ENCODE measurements at regions not wholly inside any gene's neighbourhood (a gene's known extent, or its start where the extent isn't known, plus 50 kb on each side); places are given as distances from the start of the nearest gene placed in this dataset.

DNA sequence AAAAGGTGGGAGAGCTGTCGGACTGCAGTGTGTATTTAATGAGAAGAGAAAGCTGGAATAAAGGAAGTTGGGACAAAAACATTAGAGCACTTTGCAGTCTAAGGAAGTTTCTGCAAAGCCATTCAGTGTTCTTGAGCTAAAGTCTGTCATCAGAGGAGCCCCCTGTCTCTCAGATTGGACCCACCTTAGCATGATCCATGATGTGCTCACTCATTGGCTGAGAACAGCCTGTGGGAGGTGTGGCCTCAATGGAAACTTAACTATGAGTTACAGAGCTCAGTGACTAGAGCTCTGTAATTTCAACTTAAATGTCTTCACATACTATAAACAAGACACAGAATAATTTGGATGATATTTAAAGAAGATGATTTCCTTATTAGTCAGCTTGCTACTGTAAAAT lies 437.0 kb downstream of the BTBD3 start:
- ChIA-PET CTCF (no interaction called here), POLR2A (ENCODE audit: unreplicated experiment) (no interaction called here)

DNA sequence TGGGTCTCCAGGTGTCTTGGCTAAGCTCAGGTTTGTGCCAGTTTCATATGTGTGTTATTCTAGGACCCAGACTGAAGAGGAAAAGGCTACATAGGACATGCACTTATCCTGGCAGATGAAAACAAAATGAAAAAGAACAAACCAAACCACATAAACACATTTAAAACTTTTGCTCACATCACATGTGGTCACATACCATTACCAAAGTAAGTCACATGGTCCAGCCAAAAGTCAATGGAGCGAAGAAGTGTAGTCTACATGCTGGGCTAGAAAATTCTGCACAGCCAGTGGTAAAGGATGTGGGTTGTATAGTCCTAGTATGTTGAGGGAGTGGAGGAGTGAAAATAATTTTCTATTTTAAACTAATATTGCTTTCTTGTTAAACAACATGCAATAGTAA lies 437.5 kb downstream of the BTBD3 start:
- Histone ChIP-seq H3K27me3 (ENCODE audit: low read length) (no peaks in the 10 kb centered on the region), H3K4me3 (ENCODE audit: low read length) (no peak overlapping the region), H3K9ac (ENCODE audit: low read length) (no peak overlapping the region), H3K9me3 (ENCODE audit: low read length) (no peaks in the 10 kb centered on the region), H4K20me1 (ENCODE audit: low read length) (no peaks in the 10 kb centered on the region), H3K9me2 (replicated peaks; ENCODE audit: low read length) (no peaks in the 10 kb centered on the region), H3K4me1 (ENCODE audit: insufficient read depth, low read length) (no peaks in the 10 kb centered on the region; the same call in 1 of the 2 replicates), H3K27ac (ENCODE audit: low read length) (no peak overlapping the region), H3K4me2 (ENCODE audit: low read length) (no peak overlapping the region), H2AFZ (ENCODE audit: low read length) (no peak overlapping the region), H3K36me3 (ENCODE audit: low read depth, low read length) (no peaks in the 10 kb centered on the region), H3K79me2 (ENCODE audit: low read length) (no peaks in the 10 kb centered on the region), H3F3A (ENCODE audit: low read length, unreplicated experiment) (no peaks in the 10 kb centered on the region)
- no TSS peak for BruUV-seq (replicated peaks)
- TF ChIP-seq EZH2phosphoT487 (IDR thresholded peaks at IDR 0.05; ENCODE audit: borderline replicate concordance, low read length) (no peak), EZH2 (IDR thresholded peaks at IDR 0.05; ENCODE audit: low read length, unreplicated experiment) (no peak)
- TF ChIP-seq, protein P1, sequence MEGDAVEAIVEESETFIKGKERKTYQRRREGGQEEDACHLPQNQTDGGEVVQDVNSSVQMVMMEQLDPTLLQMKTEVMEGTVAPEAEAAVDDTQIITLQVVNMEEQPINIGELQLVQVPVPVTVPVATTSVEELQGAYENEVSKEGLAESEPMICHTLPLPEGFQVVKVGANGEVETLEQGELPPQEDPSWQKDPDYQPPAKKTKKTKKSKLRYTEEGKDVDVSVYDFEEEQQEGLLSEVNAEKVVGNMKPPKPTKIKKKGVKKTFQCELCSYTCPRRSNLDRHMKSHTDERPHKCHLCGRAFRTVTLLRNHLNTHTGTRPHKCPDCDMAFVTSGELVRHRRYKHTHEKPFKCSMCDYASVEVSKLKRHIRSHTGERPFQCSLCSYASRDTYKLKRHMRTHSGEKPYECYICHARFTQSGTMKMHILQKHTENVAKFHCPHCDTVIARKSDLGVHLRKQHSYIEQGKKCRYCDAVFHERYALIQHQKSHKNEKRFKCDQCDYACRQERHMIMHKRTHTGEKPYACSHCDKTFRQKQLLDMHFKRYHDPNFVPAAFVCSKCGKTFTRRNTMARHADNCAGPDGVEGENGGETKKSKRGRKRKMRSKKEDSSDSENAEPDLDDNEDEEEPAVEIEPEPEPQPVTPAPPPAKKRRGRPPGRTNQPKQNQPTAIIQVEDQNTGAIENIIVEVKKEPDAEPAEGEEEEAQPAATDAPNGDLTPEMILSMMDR (conservative IDR thresholded peaks at IDR 0.05; ENCODE audit: low read depth, low read length): no peak
- DNase-seq (no peak), ATAC-seq (no peak)
- ChIA-PET CTCF (no interaction called here), POLR2A (ENCODE audit: unreplicated experiment) (no interaction called here)
- intact Hi-C loops (cut with micrococcal nuclease): no loop called here

More for the DNA sequence above, 437.0 kb downstream of the BTBD3 start:
- H3F3A ChIP-seq (ENCODE audit: low read length, unreplicated experiment): no peaks in the 10 kb centered on the region
- H3K9ac ChIP-seq (ENCODE audit: low read length): no peak overlapping the region
- TF ChIP-seq, protein P1 (conservative IDR thresholded peaks at IDR 0.05; ENCODE audit: low read depth, low read length): no peak
- TF ChIP-seq EZH2 (IDR thresholded peaks at IDR 0.05; ENCODE audit: low read length, unreplicated experiment) (no peak), EZH2phosphoT487 (IDR thresholded peaks at IDR 0.05; ENCODE audit: borderline replicate concordance, low read length) (no peak)
- ATAC-seq: no peak
- BruUV-seq (replicated peaks): no TSS peak
- H3K27me3 ChIP-seq (ENCODE audit: low read length): no peaks in the 10 kb centered on the region
- H2AFZ ChIP-seq (ENCODE audit: low read length): peak overlapping the region; percentile 69
- H3K79me2 ChIP-seq (ENCODE audit: low read length): no peaks in the 10 kb centered on the region
- H3K9me2 ChIP-seq (replicated peaks; ENCODE audit: low read length): no peaks in the 10 kb centered on the region
- DNase-seq: no peak
- no peaks in the 10 kb centered on the region for H3K9me3 ChIP-seq (ENCODE audit: low read length)
- H3K36me3 ChIP-seq (ENCODE audit: low read depth, low read length): no peaks in the 10 kb centered on the region
- H3K4me2 ChIP-seq (ENCODE audit: low read length): peak overlapping the region; percentile 55
- H4K20me1 ChIP-seq (ENCODE audit: low read length): no peaks in the 10 kb centered on the region
- H3K27ac ChIP-seq (ENCODE audit: low read length): no peak overlapping the region
- intact Hi-C loops (cut with micrococcal nuclease): no loop called here
- H3K4me3 ChIP-seq (ENCODE audit: low read length): peak overlapping the region; percentile 13; the same call in 1 of the 2 replicates
- no peaks in the 10 kb centered on the region; the same call in 1 of the 2 replicates for H3K4me1 ChIP-seq (ENCODE audit: insufficient read depth, low read length)

DNA sequence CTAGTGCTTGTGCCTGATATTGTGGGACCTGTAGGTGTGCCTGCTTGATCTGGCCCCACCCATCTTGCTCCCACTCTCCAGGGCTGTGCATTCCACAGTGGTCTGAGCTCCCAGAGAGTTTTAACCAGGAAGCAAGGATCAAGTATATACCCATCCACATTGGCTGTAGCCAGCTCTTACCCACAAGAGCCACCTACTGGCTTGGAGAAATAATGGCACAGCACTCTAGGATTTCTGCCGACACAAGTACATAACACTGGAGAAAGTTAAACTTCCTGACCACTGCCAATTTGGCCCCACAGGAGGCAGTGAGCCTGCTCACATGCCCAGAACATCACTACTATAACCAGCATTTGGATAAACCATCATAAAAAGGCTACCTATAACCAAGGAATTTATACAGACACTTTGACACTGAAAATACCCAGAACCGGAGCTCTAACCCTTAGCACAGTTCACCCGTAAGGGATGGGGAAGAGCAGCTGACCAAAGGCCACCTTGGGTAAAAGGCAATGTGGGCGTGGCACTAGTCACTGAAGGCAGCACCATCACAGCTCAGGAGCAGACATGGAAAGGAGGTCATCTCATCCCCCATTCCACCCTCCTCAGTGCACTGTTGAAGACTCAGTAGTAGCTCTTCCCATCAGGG lies 440.4 kb downstream of the BTBD3 start:
- POLR2A ChIA-PET (ENCODE audit: unreplicated experiment): no interaction called here
- no peak overlapping the region for H3K27ac ChIP-seq (ENCODE audit: low read length)

More for the DNA sequence above, 440.4 kb downstream of the BTBD3 start:
- no peak for TF ChIP-seq EZH2phosphoT487 (IDR thresholded peaks at IDR 0.05; ENCODE audit: borderline replicate concordance, low read length)
- TF ChIP-seq, protein P1 (conservative IDR thresholded peaks at IDR 0.05; ENCODE audit: low read depth, low read length): peak; percentile 64
- intact Hi-C loops (cut with micrococcal nuclease): no loop called here
- Histone ChIP-seq H3K27me3 (ENCODE audit: low read length) (no peaks in the 10 kb centered on the region), H3K9ac (ENCODE audit: low read length) (no peak overlapping the region), H3K4me3 (ENCODE audit: low read length) (no peak overlapping the region), H3K4me2 (ENCODE audit: low read length) (no peak overlapping the region), H3K36me3 (ENCODE audit: low read depth, low read length) (no peaks in the 10 kb centered on the region), H3K9me3 (ENCODE audit: low read length) (no peaks in the 10 kb centered on the region), H4K20me1 (ENCODE audit: low read length) (no peaks in the 10 kb centered on the region), H3K79me2 (ENCODE audit: low read length) (no peaks in the 10 kb centered on the region), H3K9me2 (replicated peaks; ENCODE audit: low read length) (no peaks in the 10 kb centered on the region), H3K4me1 (ENCODE audit: insufficient read depth, low read length) (no peaks in the 10 kb centered on the region; the same call in 1 of the 2 replicates), H3F3A (ENCODE audit: low read length, unreplicated experiment) (no peaks in the 10 kb centered on the region), H2AFZ (ENCODE audit: low read length) (peak overlapping the region; percentile 15; the same call in 1 of the 2 replicates)
- DNase-seq: peak; percentile 65
- no TSS peak for BruUV-seq (replicated peaks)
- CTCF ChIA-PET: no interaction called here
- no peak for ATAC-seq

Measured in PC-3 (cell line).